ENCODE measurements at regions not wholly inside any gene's neighbourhood (a gene's known extent, or its start where the extent isn't known, plus 50 kb on each side); places are given as distances from the start of the nearest gene placed in this dataset.

GRCh38 chr4:164357957-164358356 lies 396.0 kb upstream of the SMIM31 start:
- H3K4me1 ChIP-seq (replicated peaks in 1 of 4; ENCODE audit: control insufficient read depth in 3 of 4, insufficient read depth in 4 of 4, low read length in 3 of 4), result no peaks in the 10 kb centered on the region
- H3K18ac ChIP-seq (ENCODE audit: extremely low read depth, low read length), result no peak overlapping the region
- no peak overlapping the region for H3K4ac ChIP-seq (replicated peaks; ENCODE audit: insufficient read length, low read depth, low read length)
- H4K91ac ChIP-seq (replicated peaks; ENCODE audit: insufficient read length, low read length), result no peak overlapping the region
- FAIRE-seq (no peak), DNase-seq (ENCODE audit: low read depth in 1 of 2, low spot score in 2 of 2) (no peak)
- H4K5ac ChIP-seq (ENCODE audit: insufficient read length, low read depth, low read length), result no peak overlapping the region
- no peaks in the 10 kb centered on the region for H3K36me3 ChIP-seq (ENCODE audit: control insufficient read depth in 2 of 4, insufficient read depth in 4 of 4, low read length in 3 of 4)
- H3K56ac ChIP-seq (replicated peaks; ENCODE audit: insufficient read length, low read depth, low read length), result no peak overlapping the region
- no peak overlapping the region for H2AFZ ChIP-seq (ENCODE audit: low read length)
- H4K20me1 ChIP-seq (replicated peaks in 1 of 2; ENCODE audit: control insufficient read depth in 1 of 2, insufficient read depth in 2 of 2, low read length in 2 of 2), result no peaks in the 10 kb centered on the region
- H3K4me2 ChIP-seq (ENCODE audit: insufficient read depth in 1 of 2, low read depth in 2 of 2, low read length in 2 of 2), result no peak overlapping the region
- no peak overlapping the region for H3K9ac ChIP-seq (replicated peaks in 1 of 4; ENCODE audit: extremely low read depth in 1 of 4, low read depth in 3 of 4, low read length in 3 of 4)
- no peaks in the 10 kb centered on the region for H3K23me2 ChIP-seq (ENCODE audit: low read depth, low read length)
- no peaks in the 10 kb centered on the region for H3K79me2 ChIP-seq (ENCODE audit: control insufficient read depth in 1 of 2, insufficient read depth in 2 of 2, low read length in 2 of 2)
- H2BK5ac ChIP-seq (ENCODE audit: low read depth, low read length), result no peak overlapping the region
- no peak overlapping the region for H3K23ac ChIP-seq (ENCODE audit: insufficient read length)
- H3K14ac ChIP-seq (ENCODE audit: insufficient read length), result no peak overlapping the region
- no peak overlapping the region for H2BK120ac ChIP-seq (replicated peaks; ENCODE audit: low read depth, low read length)
- no peak overlapping the region for H2AK5ac ChIP-seq (ENCODE audit: low read depth, low read length)
- CTCF ChIA-PET (ENCODE audit: partially characterized antibody), result interaction anchor here (0.7 kb wide), 1 partner anchor 36 kb away, joined by 3 read pairs; no protein-coding TSS in a partner anchor
- H3K79me1 ChIP-seq (ENCODE audit: low read depth, low read length), result no peaks in the 10 kb centered on the region
- no peaks in the 10 kb centered on the region for H3K9me3 ChIP-seq (ENCODE audit: insufficient read depth in 2 of 2, low read depth in 1 of 2, low read length in 1 of 2)
- H3K27ac ChIP-seq (ENCODE audit: low read depth, low read length), result no peak overlapping the region
- H3K4me3 ChIP-seq (ENCODE audit: extremely low read depth in 1 of 4, insufficient read depth in 2 of 4, low read depth in 3 of 4, low read length in 4 of 4), result no peak overlapping the region
- H2BK12ac ChIP-seq (ENCODE audit: low read depth, low read length), result no peak overlapping the region
- no peak overlapping the region for H4K8ac ChIP-seq (ENCODE audit: extremely low read depth, insufficient read depth, low read length)
- no peak overlapping the region for H2BK15ac ChIP-seq (ENCODE audit: low read length)
- H3K27me3 ChIP-seq (replicated peaks in 1 of 4; ENCODE audit: control insufficient read depth in 3 of 4, extremely low read depth in 1 of 4, insufficient read depth in 3 of 4, low read length in 3 of 4), result no peaks in the 10 kb centered on the region
- WGBS, 2 experiments (ENCODE audit: extremely low coverage in 1 of 2, insufficient coverage in 1 of 2, insufficient read length in 1 of 2, insufficient replicate concordance in 2 of 2, low coverage in 1 of 2, low lambda C conversion rate in 2 of 2, missing lambda C conversion rate in 1 of 2), result 80% methylated on average over 2 of the region's 2 CpGs; no CpG with 5 or more reads in 1 of the 2 experiments
- POLR2A ChIA-PET (ENCODE audit: partially characterized antibody), result no interaction called here
- no peak overlapping the region for H2BK20ac ChIP-seq (ENCODE audit: low read length)
- TF ChIP-seq FOSL1 (IDR thresholded peaks at IDR 0.05; ENCODE audit: insufficient read depth, low read depth, low read length) (no peak), RAD21 (IDR thresholded peaks at IDR 0.05 in 1 of 2, conservative IDR thresholded peaks at IDR 0.05 in 1 of 2; ENCODE audit: low read depth in 2 of 2, low read length in 2 of 2) (no peak), JUN (IDR thresholded peaks at IDR 0.05; ENCODE audit: low read depth, low read length) (no peak), RNF2 (IDR thresholded peaks at IDR 0.05; ENCODE audit: borderline replicate concordance, low read depth, low read length, missing control alignments, poor library complexity, severe bottlenecking) (no peak), SUZ12 (IDR thresholded peaks at IDR 0.05; ENCODE audit: low read length) (no peak), YY1 (IDR thresholded peaks at IDR 0.05; ENCODE audit: low read depth, low read length) (no peak), SRF (IDR thresholded peaks at IDR 0.05; ENCODE audit: low read depth, low read length) (no peak), RFX5 (IDR thresholded peaks at IDR 0.05; ENCODE audit: borderline replicate concordance, low read depth, low read length) (no peak), KDM4A (IDR thresholded peaks at IDR 0.05; ENCODE audit: low read depth, low read length, severe bottlenecking) (no peak), SAP30 (IDR thresholded peaks at IDR 0.05; ENCODE audit: insufficient read depth, insufficient replicate concordance, low read length) (no peak), BRCA1 (IDR thresholded peaks at IDR 0.05; ENCODE audit: low read depth, low read length) (no peak)
- TF ChIP-seq, protein P1, sequence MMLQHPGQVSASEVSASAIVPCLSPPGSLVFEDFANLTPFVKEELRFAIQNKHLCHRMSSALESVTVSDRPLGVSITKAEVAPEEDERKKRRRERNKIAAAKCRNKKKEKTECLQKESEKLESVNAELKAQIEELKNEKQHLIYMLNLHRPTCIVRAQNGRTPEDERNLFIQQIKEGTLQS (IDR thresholded peaks at IDR 0.05; ENCODE audit: insufficient read depth, low read depth, low read length), result no peak

All from H1 (cell line).